ENCODE measurements at regions not wholly inside any gene's neighbourhood (a gene's known extent, or its start where the extent isn't known, plus 50 kb on each side); places are given as distances from the start of the nearest gene placed in this dataset.
"Not testable (repeated sequence)": the region's sequence is repeated elsewhere in the genome, so short reads cannot be mapped to it uniquely, and the experiment has no call there.

DNA sequence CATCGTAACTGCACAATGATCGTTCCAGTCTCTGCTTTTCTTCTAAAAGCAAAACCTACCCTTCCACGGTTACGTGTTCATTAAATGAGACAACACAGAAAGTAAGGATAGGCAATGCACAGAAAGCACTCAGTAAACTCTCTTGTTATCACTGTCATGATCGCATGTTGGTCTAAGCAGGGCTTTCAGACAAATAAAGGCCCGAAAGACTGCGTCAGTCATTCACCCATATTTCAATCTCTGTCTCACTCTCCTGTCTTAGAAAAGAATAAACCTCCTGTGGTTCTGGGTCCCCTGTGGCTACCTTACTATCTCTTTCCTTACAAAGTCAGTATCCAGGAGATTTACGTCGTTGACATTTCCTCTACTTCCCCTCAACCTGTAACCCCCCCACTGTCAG, 160.9 kb downstream of the VAPA start:
- DNase-seq (ENCODE audit: extremely low spot score, insufficient read length, low read depth) (no peak), FAIRE-seq (no peak)

DNA sequence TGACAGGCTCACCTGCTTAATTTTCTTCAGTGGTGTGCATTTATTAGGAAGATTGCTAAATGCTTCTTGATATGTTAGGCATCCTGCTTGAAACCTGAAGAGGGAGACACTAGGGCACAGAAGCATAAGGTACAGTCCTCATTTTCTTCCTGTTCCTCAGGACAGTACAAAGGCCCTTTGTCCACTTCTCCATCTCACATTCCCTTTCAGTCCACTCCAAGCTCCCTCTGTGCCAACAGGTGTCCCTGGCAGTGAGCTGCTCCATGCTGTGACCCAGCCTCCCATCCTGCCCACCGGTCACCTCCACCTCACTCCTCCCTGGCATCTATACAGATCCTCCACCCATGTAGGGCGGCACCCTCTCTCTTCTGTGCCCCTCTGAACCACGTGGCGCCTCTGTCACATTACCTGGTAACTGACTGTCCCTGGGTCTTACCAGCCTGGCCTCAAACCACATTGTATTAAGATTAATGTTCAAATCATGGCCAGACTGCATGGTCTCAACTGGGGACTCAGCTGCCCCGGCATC, 162.8 kb downstream of the VAPA start:
- no peak for DNase-seq (ENCODE audit: extremely low spot score, insufficient read length, low read depth)
- no peak for FAIRE-seq

DNA sequence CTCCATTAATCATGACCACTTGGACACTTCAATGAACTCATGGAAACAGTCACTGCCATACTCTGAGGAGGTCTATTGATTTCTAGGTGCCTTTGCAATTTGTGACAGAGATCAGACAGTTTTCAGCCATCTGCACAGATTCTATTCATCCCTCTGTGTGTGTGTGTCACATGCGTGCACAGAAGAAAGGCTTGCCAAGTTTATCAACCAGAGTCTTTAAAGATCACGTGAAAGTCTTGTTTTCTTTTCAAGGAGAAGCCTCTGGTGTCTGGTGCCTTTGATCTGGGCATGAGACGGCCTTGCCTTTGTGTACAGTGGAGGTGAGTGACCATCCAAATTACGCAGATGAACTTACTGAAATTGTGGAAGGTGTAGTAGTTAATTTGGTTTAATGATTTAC, 164.2 kb downstream of the VAPA start:
- no peak for FAIRE-seq
- DNase-seq (ENCODE audit: extremely low spot score, insufficient read length, low read depth) = no peak

DNA sequence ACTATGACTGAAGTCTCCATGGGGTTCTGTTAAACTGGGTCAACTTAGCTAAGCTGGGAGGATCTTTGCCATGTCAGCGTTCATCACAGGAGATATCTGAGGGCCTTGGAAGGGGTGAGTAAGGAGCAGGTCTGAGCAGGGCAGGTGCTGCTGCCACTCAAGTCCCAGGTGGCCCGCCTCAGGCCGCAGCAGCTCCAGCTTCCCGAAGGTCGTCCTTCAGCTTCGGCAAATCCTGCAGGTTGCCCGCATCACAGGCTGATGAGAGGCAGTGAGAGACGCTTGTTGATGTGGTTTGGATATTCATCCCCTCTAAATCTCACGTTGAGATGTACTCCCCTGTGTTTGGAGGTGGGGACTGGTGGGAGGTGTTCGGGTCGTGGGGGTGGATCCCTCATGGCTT, 166.6 kb downstream of the VAPA start:
- no peak for DNase-seq (ENCODE audit: extremely low spot score, insufficient read length, low read depth)
- FAIRE-seq = no peak

DNA sequence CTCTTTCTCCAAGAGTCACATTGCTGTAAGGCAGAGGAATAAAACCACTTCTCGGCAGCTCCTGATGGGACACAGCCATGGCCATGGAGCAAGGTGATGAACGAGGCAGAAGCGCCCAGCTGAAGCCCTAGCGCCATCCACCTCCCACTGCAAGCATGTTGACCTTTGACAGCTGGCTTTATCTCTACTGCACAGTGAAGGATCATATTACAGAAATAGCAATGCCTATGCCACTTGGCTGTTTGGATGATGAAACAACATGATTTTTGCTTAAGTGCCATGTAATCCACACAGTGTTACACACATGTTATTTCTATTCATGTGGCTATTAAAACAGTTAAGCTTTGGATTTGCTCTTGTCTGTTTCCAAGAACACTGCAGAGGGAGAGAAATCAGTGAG, 167.7 kb downstream of the VAPA start:
- FAIRE-seq = no peak
- no peak for DNase-seq (ENCODE audit: extremely low spot score, insufficient read length, low read depth)

DNA sequence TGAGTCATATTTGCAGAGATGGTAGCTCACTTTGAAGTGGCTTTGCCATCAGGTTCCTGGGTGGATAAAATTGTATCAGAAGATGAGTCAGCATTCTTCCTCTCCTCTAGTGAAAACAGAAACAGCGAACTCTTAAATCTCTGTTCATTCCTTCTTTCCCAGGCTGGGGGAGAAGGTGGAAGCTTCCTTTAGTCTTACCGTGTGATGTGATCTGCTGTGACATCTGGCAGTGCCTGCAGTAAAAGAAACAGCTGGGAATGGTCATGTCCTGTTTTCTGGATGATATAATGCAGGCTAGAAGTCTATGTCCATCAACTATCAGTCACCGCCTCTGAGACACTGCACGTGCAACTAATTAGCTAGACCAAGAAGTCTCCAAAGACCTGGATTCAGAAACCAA, 171.6 kb downstream of the VAPA start:
- FAIRE-seq = no peak

DNA sequence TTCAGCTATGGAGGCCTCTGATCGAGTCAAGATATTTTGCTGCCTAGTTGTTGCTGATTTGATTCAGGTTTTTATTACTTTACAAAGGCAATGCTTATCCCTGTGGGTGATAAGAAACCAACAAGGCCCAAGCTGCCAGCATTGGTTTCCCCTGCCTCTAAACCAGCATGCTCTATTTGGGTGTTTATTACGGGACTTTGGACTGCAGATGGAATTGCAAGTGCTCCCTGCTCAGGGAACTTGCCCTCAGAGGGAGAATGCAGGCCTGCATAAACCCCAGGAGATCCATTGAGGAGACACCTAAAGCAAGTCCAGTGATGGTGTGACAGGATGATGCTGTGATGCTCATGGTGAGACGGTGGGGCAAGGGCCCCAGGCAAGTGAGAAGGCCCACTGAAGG, 172.1 kb downstream of the VAPA start:
- no peak for FAIRE-seq
- DNase-seq (ENCODE audit: extremely low spot score, insufficient read length, low read depth) = no peak

More for the DNA sequence above, 171.6 kb downstream of the VAPA start:
- DNase-seq (ENCODE audit: extremely low spot score, insufficient read length, low read depth) = no peak

DNA sequence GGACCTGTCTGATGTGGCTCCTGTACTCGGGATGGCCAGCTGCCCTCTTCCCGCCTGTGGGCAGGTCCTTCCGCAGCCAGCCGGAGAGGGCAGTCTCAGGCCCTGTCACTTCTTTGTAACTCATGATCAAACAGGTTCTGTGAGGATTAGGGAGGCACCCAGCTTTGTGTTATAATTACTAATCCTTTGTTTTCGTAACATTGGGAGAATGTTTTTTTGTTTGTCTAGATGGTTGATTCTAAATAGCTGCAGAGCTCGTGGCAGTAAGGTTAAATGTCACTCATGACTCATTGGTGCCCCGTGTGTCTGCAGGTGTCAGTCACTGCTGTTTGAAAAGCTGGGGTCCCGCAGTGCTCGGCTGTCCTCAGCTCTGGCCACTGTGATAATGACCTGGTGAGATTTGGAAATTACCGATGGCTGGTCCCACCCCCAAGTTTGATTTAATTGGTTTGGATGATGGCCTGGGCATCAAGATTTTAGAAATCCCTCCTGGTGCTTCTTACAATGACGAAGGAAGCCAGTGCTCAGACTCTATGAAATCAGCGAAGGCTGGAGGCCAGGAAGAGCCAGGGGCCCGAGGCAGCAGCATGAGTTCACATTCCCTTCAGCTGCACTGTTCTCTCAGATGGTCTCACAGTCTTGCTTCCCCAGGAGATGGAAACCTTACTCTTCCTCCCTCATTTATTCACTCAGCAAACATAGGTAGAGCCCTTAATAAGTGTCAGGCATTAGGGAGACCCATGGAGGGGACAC, 172.8 kb downstream of the VAPA start:
- FAIRE-seq = no peak

DNA sequence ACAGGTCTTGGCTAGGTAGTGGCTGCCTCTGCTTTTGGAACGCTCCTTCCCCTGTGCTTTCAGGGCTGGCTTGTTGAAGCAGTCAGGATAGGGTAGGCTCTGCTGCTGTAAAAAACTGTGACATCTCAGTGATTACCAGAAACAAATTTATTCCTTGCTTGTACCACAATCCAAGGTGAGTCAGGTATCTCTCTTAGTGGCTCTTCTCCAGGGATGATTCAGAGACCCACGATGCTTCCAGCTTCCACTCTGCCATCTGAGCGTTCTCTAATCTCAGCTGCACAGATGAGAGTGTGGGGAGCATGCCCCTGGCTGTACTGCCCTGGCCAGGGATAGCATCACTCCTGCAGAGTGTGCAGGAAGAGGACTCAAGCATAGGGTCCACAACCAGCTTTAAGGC, 174.9 kb downstream of the VAPA start:
- DNase-seq (ENCODE audit: extremely low spot score, insufficient read length, low read depth) = no peak
- no peak for FAIRE-seq

More for the DNA sequence above, 172.8 kb downstream of the VAPA start:
- no peak for DNase-seq (ENCODE audit: extremely low spot score, insufficient read length, low read depth)

DNA sequence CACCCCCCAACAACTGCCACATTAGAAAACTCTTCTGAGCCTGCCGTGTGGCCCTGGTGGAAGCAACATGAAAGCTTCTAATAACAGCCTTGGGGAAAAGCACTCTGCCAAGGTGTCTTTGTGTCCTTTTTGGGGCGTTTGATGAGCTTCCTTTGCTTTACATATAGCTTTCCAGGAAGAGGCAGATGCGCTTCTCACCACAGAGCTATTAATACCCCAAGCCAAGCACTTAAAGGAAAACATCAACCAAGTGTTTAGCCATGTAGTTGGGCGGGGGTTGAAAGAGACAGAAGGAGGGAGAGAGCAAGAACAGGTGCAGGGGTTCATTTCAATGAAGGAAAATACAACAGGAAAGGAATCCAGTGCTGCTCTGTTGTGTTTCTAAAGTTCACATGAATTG, 176.1 kb downstream of the VAPA start:
- no peak for FAIRE-seq
- no peak for DNase-seq (ENCODE audit: extremely low spot score, insufficient read length, low read depth)

DNA sequence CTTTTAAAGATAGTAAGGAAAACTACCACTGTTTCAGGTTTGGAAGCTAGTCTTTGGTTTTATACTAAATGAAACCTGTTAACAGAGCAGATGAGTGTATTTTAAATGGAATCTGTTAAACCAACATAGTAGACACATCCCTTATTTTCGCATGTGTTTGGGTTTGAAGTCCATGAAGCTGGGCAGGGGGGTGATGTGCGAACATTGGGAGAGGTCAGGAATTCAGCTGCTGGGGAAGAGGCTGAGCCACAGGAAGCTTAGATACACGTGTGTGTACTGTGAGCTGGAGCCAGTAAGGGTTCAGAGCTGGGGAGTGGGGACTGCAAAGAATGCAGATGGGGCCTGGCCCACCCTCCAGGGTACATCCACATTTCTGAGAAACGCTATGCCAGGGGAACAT, 176.9 kb downstream of the VAPA start:
- FAIRE-seq (no peak), DNase-seq (ENCODE audit: extremely low spot score, insufficient read length, low read depth) (no peak)

DNA sequence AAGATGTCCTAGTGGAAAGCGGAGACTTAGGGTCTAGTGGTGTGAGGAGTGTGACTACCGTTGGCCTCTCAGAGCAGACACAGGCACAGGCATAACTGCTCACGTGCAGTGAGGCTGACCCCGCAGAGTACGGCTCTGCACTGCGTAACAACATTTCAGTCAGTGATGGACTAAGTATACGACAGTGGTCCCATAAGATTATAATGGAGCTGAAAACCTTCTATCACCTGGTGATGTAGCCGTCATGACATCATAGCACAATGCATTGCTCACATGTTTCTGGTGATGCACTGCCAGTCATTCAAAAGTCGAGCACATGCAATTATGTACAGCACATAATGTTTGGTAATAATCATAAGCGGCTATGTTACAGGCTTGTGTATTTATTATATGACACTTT, 179.6 kb downstream of the VAPA start:
- DNase-seq (ENCODE audit: extremely low spot score, insufficient read length, low read depth) (no peak), FAIRE-seq (no peak)

DNA sequence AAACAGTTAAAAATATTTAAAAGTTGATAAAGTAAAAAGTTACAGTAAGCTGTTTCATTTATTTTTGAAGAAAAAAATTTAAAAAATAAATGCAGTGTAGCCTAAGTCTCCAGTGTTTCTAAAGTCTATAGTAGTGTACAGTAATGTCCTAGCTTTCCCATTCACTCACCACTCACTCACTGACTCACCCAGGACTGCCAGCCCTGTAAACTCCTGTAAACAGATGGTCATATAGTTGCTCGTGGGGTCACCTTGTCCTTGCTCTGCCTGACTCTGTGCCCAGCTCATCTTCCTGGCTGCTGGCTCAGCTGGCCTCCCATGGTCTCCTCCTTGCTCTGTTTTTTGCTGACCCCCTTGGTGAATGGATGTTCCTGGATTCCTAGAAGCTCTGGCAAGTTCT, 180.3 kb downstream of the VAPA start:
- DNase-seq (ENCODE audit: extremely low spot score, insufficient read length, low read depth) = no peak
- no peak for FAIRE-seq

DNA sequence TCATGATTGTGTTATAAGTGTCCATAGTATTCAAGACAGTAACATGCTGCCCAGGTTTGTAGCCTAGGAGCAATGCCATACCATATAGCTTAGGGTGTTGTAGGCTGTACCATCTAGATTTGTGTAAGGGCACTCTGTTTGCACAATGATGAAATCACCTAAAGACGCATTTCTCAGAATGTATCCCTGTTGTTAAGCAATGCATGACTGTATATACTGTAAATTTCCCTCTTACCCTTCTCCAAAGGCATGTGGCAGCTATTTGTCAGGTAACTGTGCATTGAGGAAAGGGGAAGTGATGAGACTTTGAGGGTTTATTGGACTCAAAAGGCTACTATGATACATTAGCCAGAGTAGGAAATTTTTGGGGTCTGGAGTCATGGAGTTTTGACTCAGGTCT, 180.8 kb downstream of the VAPA start:
- FAIRE-seq (no peak), DNase-seq (ENCODE audit: extremely low spot score, insufficient read length, low read depth) (no peak)

DNA sequence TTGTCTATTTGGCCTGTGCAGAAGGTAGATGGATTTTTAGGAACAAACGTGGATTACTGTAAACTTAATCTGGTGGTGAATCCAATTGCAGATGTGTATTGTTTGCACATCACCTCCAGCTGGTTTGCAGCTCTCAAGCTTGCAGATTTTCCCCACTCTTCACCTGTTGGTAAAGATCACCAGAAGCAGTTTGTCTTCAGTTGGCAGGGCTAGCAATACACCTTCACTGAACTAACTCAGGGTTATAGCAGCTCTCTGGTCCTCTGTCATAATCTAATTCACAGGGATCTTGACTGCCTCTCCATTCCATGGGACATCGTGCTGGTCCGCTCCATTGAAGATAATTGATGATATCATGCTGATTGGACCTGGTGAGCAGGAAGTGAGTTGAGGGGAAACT, 181.5 kb downstream of the VAPA start:
- FAIRE-seq (no peak), DNase-seq (ENCODE audit: extremely low spot score, insufficient read length, low read depth) (no peak)

DNA sequence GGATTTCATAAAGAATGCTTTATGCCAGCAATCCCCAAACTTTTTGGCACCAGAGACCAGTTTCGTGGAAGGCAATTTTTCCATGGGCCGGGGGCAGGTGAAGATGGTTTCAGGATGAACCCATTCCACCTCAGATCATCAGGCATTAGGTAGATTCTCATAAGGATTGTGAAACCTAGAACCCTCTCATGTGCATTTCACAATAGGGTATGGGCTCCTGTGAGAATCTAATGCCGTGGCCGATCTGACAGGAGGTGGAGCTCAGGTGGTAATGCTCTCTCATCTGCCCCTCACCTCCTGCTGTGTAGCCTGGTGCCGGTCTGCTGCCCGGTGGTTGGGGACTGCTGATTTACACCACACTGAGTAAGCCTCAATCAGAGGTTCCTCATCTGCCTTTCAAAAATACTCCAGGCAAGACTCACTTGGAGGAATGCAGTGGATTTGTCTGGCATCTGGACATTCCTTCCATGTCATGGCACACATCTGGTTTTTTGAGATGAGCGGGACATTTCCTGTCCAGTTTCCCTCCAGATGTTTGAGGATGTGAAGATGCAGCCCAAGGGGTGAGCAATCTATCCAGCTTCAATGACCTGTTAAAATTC, 185.8 kb downstream of the VAPA start:
- no peak for FAIRE-seq
- DNase-seq (ENCODE audit: extremely low spot score, insufficient read length, low read depth) = no peak

DNA sequence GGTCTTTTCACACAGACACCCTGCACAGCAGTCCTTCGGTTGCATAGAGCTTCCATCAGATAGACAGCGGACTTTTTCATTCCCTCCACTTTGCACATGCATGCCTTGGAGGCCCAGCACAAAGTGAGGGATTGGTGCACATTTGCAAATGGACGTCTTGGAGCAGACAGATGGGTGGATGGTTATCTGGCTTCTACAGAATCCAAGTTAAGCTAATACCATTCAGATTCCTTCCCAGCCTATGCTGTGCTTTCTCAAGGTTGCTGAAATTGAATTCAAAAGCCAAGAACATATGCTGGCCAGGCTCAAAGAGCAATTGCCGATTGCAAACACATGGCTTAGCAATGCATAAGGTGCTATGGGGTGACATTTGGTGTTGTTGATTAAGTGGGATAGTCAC, 186.4 kb downstream of the VAPA start:
- FAIRE-seq = no peak
- no peak for DNase-seq (ENCODE audit: extremely low spot score, insufficient read length, low read depth)

DNA sequence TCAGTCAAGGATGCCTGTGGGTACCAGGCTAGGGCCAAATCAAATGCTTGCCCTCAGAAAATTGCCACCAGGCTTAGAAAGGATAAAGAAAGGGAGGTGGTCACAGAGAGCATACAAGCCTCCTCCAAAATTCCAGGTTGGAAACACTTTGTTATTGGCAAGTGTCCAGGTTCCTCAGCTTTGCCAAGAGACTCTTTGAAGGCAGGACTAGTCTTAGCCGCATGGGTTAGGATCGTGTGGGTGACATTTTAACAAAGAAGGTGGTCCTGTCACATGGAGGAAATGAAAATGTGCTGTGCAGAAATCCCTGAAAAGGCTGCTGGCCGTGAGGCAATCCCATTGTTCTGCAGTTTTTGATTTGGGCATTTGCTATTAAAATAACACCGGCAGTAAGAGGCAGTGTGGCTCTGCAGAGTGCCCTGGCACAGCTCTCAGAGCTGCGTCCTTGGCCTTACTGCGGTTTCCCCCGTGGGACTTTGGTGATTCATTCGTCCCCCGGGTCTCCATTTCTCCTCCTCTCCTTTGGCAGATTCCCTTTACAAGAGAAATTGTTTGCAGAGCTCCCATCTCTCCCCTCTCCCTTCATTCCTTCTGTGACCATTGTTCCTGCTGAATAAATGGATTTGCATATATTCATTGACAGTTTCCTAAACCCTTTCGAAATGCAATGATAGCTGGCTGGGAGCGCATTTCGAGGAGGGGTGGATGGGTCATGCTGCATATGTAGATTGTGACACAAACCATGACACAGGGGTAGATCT, 187.3 kb downstream of the VAPA start:
- DNase-seq (ENCODE audit: extremely low spot score, insufficient read length, low read depth) = no peak

DNA sequence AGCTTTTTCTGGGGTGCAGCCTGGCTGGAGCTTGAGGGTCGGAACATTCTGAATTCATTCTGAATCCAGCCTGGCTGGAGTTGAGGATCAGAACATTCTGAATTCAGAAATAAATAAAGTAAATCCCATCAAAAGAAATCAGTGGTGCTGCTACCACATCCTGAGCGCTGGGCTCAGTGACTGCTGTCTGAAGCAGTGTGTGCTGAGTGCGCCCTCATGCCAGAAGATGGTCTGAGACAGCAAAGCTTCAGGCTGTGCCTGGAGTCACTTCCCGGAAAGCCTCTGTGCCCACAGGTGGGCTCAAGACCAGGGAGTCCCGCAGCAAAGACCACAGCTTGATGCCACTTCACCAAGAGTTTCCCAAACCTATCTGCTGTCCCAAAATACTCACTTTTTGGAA, 187.9 kb downstream of the VAPA start:
- FAIRE-seq (no peak), DNase-seq (ENCODE audit: extremely low spot score, insufficient read length, low read depth) (no peak)

More for the DNA sequence above, 187.3 kb downstream of the VAPA start:
- no peak for FAIRE-seq

DNA sequence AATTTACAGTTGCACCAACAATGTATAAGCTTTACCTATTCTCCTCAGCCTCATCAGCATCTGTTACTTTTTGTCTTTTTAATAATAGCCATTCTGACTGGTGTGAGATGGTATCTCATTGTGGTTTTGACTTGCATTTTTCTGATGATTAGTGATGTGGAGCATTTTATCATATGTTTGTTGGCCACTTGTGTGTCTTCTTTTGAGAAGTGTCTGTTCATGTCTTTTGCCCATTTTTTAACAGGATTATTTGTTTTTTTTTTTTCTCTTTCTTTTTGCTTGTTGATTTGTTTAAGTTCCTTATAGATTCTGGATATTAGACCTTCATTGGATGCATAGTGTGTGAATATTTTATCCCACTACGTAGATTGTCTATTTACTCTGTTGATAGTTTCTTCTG, 191.3 kb downstream of the VAPA start:
- not testable (repeated sequence) for DNase-seq (ENCODE audit: extremely low spot score, insufficient read length, low read depth); FAIRE-seq

DNA sequence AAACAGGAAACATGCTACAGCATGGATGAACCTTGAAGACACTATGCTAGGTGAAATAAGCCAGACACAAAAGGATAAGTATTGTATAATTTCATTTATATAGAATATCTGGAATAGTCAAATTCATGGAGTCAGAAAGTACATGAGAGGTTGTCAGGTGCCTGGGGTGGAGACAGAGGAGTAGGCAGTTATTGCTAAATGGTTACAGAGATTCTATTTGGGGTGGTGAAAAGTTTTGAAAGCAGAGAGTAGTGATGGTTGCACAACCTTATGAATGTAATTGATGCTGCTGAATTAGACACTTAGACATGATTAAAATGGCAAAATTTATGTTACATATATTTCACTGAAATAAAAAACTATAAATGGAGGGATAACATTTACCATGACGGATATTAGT, 197.4 kb downstream of the VAPA start:
- no peak for FAIRE-seq
- DNase-seq (ENCODE audit: extremely low spot score, insufficient read length, low read depth) = no peak
